Mesenchymal stem cell (in vitro differentiated cells and primary cell): ENCODE measurements at regions not wholly inside any gene's neighbourhood (a gene's known extent, or its start where the extent isn't known, plus 50 kb on each side); places are given as distances from the start of the nearest gene placed in this dataset.

ENCODE experiments used
- DNase-seq: peaks from one replicate; pipeline ENCODE4 v3.0.0-alpha.2; 2013
- H2AFZ ChIP-seq: one replicate; pipeline ENCODE4 v1.6.1; 2013; ENCODE audit warnings: low read depth, mild to moderate bottlenecking, control low read depth, inconsistent platforms, low read length, moderate library complexity
- H2AK5ac ChIP-seq: 2 replicates; pipeline ENCODE4 v1.6.1; 2013; ENCODE audit warnings: low read length, moderate library complexity, mild to moderate bottlenecking, inconsistent platforms; ENCODE audit not compliant: severe bottlenecking
- H2BK120ac ChIP-seq: one replicate; pipeline ENCODE4 v1.6.1; 2013; ENCODE audit warnings: low read depth, mild to moderate bottlenecking, inconsistent platforms, low read length, moderate library complexity
- H2BK12ac ChIP-seq, 2 experiments: one replicate each; pipeline ENCODE4 v1.6.1; 2013; ENCODE audit warnings: inconsistent platforms in 2 of 2, low read length in 2 of 2, mild to moderate bottlenecking in 2 of 2, moderate library complexity in 2 of 2, control low read depth in 1 of 2
- H2BK15ac ChIP-seq: one replicate; pipeline ENCODE4 v1.6.1; 2013; ENCODE audit warnings: mild to moderate bottlenecking, low read depth, inconsistent platforms; ENCODE audit not compliant: poor library complexity, severe bottlenecking
- H2BK5ac ChIP-seq: 2 replicates; pipeline ENCODE4 v1.6.1; 2013; ENCODE audit warnings: low read depth, mild to moderate bottlenecking, low read length, control low read depth, inconsistent platforms; ENCODE audit not compliant: poor library complexity, severe bottlenecking
- H3K14ac ChIP-seq, 2 experiments: one replicate each; pipeline ENCODE4 v1.6.1; 2013; ENCODE audit warnings: inconsistent platforms in 2 of 2, low read length in 2 of 2, control low read depth in 1 of 2, mild to moderate bottlenecking in 1 of 2, moderate library complexity in 1 of 2
- H3K18ac ChIP-seq, 2 experiments: one replicate each; pipeline ENCODE4 v1.6.1; 2013; ENCODE audit warnings: inconsistent platforms in 2 of 2, low read length in 2 of 2, control low read depth in 1 of 2, low read depth in 1 of 2, mild to moderate bottlenecking in 1 of 2
- H3K23ac ChIP-seq, 2 experiments: one replicate each; pipeline ENCODE4 v1.6.1; 2013; ENCODE audit warnings: inconsistent platforms in 2 of 2, low read length in 2 of 2, mild to moderate bottlenecking in 2 of 2, moderate library complexity in 2 of 2, control low read depth in 1 of 2
- H3K27ac ChIP-seq: 2 replicates; pipeline ENCODE4 v1.5.1; 2013; ENCODE audit warnings: mild to moderate bottlenecking, moderate library complexity, low read length, control low read depth, inconsistent platforms; ENCODE audit not compliant: poor library complexity, severe bottlenecking
- H3K27me3 ChIP-seq, 2 experiments: 2 replicates each; pipeline versions ENCODE4 v1.6.1 to v1.7.0; 2013; ENCODE audit warnings: low read length in 2 of 2, mild to moderate bottlenecking in 2 of 2, moderate library complexity in 2 of 2, control low read depth in 1 of 2, inconsistent platforms in 1 of 2; ENCODE audit not compliant: control insufficient read depth in 1 of 2, insufficient read depth in 1 of 2
- H3K36me3 ChIP-seq, 2 experiments: 2 replicates each; pipeline versions ENCODE4 v1.6.1 to v1.7.0; 2013; ENCODE audit warnings: low read length in 2 of 2, control low read depth in 1 of 2, inconsistent platforms in 1 of 2, low read depth in 1 of 2, mild to moderate bottlenecking in 1 of 2; ENCODE audit not compliant: insufficient read depth in 2 of 2, control insufficient read depth in 1 of 2
- H3K4ac ChIP-seq, 2 experiments: one replicate each; pipeline ENCODE4 v1.6.1; 2013; ENCODE audit warnings: inconsistent platforms in 2 of 2, low read length in 2 of 2, mild to moderate bottlenecking in 2 of 2, moderate library complexity in 2 of 2, control low read depth in 1 of 2, low read depth in 1 of 2
- H3K4me1 ChIP-seq: 2 replicates; pipeline ENCODE4 v1.6.1; 2013; ENCODE audit warnings: low read depth, low read length, control low read depth; ENCODE audit not compliant: control insufficient read depth, insufficient read depth
- H3K4me2 ChIP-seq: 2 replicates; pipeline ENCODE4 v1.6.1; 2013; ENCODE audit warnings: low read length, mild to moderate bottlenecking, inconsistent platforms; ENCODE audit not compliant: poor library complexity, severe bottlenecking
- H3K4me3 ChIP-seq, 2 experiments: 2 replicates each; pipeline versions ENCODE4 v1.5.1 to v1.7.0; 2013; ENCODE audit warnings: low read length in 2 of 2, mild to moderate bottlenecking in 2 of 2, control low read depth in 1 of 2, low read depth in 1 of 2; ENCODE audit not compliant: insufficient read depth in 1 of 2
- H3K79me1 ChIP-seq: replicated peaks from 2 replicates; pipeline ENCODE4 v1.6.1; 2013; ENCODE audit warnings: mild to moderate bottlenecking, control low read depth, low read length, inconsistent platforms; ENCODE audit not compliant: poor library complexity, severe bottlenecking
- H3K9ac ChIP-seq: 2 replicates; pipeline ENCODE4 v1.7.0; 2013; ENCODE audit warnings: mild to moderate bottlenecking, low read length, moderate library complexity
- H3K9me3 ChIP-seq: 2 replicates; pipeline ENCODE4 v1.7.0; 2013; ENCODE audit warnings: mild to moderate bottlenecking, low read length; ENCODE audit not compliant: control insufficient read depth
- H4K8ac ChIP-seq: one replicate; pipeline ENCODE4 v1.6.1; 2013; ENCODE audit warnings: inconsistent platforms, mild to moderate bottlenecking, low read length, moderate library complexity
- H4K91ac ChIP-seq: one replicate; pipeline ENCODE4 v1.6.1; 2013; ENCODE audit warnings: mild to moderate bottlenecking, low read length, inconsistent platforms
- WGBS: methylation state at CpG from one replicate; pipeline ENCODE4 v1.1.7; 2013; ENCODE audit warnings: mixed read lengths; 5-methylcytosine and 5-hydroxymethylcytosine counted together

GRCh38 chr2:217501887-217502286 is 500.9 kb downstream of the TNS1 start:
- Histone ChIP-seq H3K79me1 (no peaks in the 10 kb centered on the region), H3K27me3 (no peaks in the 10 kb centered on the region), H3K36me3 (no peaks in the 10 kb centered on the region), H3K23ac (no peak overlapping the region), H3K4ac (no peak overlapping the region), H3K4me3 (no peak overlapping the region), H2BK15ac (no peak overlapping the region), H4K8ac (no peak overlapping the region), H2BK5ac (no peak overlapping the region), H3K4me2 (no peak overlapping the region), H2AFZ (no peak overlapping the region), H4K91ac (no peak overlapping the region), H3K18ac (no peak overlapping the region), H2BK120ac (no peak overlapping the region), H3K9ac (no peak overlapping the region), H3K14ac (no peak overlapping the region), H3K27ac (no peak overlapping the region), H3K4me1 (no peaks in the 10 kb centered on the region), H2BK12ac (no peak overlapping the region), H3K9me3 (no peaks in the 10 kb centered on the region), H2AK5ac (no peak overlapping the region)
- DNase-seq, result no peak
- 86% methylated on average over 2 of the region's 2 CpGs for WGBS

GRCh38 chr2:217497843-217498377 is 504.9 kb downstream of the TNS1 start:
- H4K8ac ChIP-seq, result no peak overlapping the region
- H2BK120ac ChIP-seq, result no peak overlapping the region
- H3K18ac ChIP-seq, result no peak overlapping the region
- H3K4me1 ChIP-seq, result no peaks in the 10 kb centered on the region
- no peak overlapping the region for H3K4me3 ChIP-seq
- H3K4ac ChIP-seq, result no peak overlapping the region
- no peaks in the 10 kb centered on the region for H3K9me3 ChIP-seq
- no peak overlapping the region for H3K9ac ChIP-seq
- H3K4me2 ChIP-seq, result no peak overlapping the region
- H3K23ac ChIP-seq, result no peak overlapping the region
- H3K27me3 ChIP-seq, result no peaks in the 10 kb centered on the region
- no peak overlapping the region for H2BK5ac ChIP-seq
- no peak overlapping the region for H2BK12ac ChIP-seq
- no peak overlapping the region for H2AFZ ChIP-seq
- H2AK5ac ChIP-seq, result no peak overlapping the region
- no peak overlapping the region for H3K27ac ChIP-seq
- no peaks in the 10 kb centered on the region for H3K36me3 ChIP-seq
- H2BK15ac ChIP-seq, result no peak overlapping the region
- H3K79me1 ChIP-seq, result no peaks in the 10 kb centered on the region
- H3K14ac ChIP-seq, result no peak overlapping the region
- H4K91ac ChIP-seq, result no peak overlapping the region
- WGBS, result 62% methylated on average over 1 of the region's 3 CpGs
- no peak for DNase-seq

DNA sequence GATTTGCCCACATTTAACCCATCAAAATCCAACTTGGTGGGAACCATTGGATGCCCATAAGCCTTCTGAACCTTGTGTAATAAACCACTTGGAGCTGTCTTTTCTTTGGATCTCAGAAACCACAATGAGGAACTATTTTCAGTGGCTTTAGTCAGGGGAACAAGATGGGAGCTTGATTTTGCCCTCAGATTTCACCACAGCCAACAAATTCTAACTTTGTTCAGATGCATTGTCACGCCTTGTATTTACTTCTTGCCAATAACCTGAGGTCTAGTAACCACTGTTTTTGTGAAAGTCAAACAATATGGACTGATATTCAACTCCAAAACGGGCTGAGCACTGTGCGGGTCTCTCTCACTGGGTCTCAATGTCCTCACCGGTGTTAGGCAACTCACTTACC is 508.2 kb downstream of the TNS1 start:
- no peak overlapping the region for H2BK5ac ChIP-seq
- H2BK12ac ChIP-seq, result no peak overlapping the region
- H3K4me1 ChIP-seq, result no peaks in the 10 kb centered on the region
- no peak overlapping the region for H3K14ac ChIP-seq
- H2BK120ac ChIP-seq, result no peak overlapping the region
- no peak overlapping the region for H3K4me2 ChIP-seq
- no peak overlapping the region for H3K18ac ChIP-seq
- no peak overlapping the region for H3K9ac ChIP-seq
- H3K23ac ChIP-seq, result no peak overlapping the region
- H3K4ac ChIP-seq, result no peak overlapping the region
- H3K4me3 ChIP-seq, result no peak overlapping the region
- H2BK15ac ChIP-seq, result no peak overlapping the region
- no peaks in the 10 kb centered on the region for H3K27me3 ChIP-seq
- 86% methylated on average over 4 of the region's 4 CpGs for WGBS
- no peak overlapping the region for H2AFZ ChIP-seq
- no peak overlapping the region for H3K27ac ChIP-seq
- DNase-seq, result no peak
- no peak overlapping the region for H4K91ac ChIP-seq
- no peak overlapping the region for H2AK5ac ChIP-seq
- no peaks in the 10 kb centered on the region for H3K79me1 ChIP-seq
- H4K8ac ChIP-seq, result no peak overlapping the region
- no peaks in the 10 kb centered on the region for H3K9me3 ChIP-seq
- H3K36me3 ChIP-seq, result no peaks in the 10 kb centered on the region

GRCh38 chr2:217491271-217491670 is 511.5 kb downstream of the TNS1 start:
- WGBS, result 42% methylated on average over 2 of the region's 2 CpGs

More at GRCh38 chr2:217491271-217491670, 511.5 kb downstream of the TNS1 start:
- Histone ChIP-seq H3K4me2 (no peak overlapping the region), H2BK5ac (no peak overlapping the region), H2AFZ (no peak overlapping the region), H3K27ac (no peak overlapping the region), H3K36me3 (no peaks in the 10 kb centered on the region), H3K4me3 (no peak overlapping the region), H2AK5ac (no peak overlapping the region), H3K23ac (no peak overlapping the region), H2BK120ac (no peak overlapping the region), H3K4me1 (no peaks in the 10 kb centered on the region), H3K9me3 (no peaks in the 10 kb centered on the region), H4K8ac (no peak overlapping the region), H3K9ac (no peak overlapping the region), H2BK12ac (no peak overlapping the region), H3K18ac (no peak overlapping the region), H4K91ac (no peak overlapping the region), H3K4ac (no peak overlapping the region), H2BK15ac (no peak overlapping the region), H3K14ac (no peak overlapping the region), H3K27me3 (no peaks in the 10 kb centered on the region), H3K79me1 (no peaks in the 10 kb centered on the region)
- DNase-seq, result peak; percentile 26
